ENCODE measurements at regions not wholly inside any gene's neighbourhood (a gene's known extent, or its start where the extent isn't known, plus 50 kb on each side); places are given as distances from the start of the nearest gene placed in this dataset.

DNA sequence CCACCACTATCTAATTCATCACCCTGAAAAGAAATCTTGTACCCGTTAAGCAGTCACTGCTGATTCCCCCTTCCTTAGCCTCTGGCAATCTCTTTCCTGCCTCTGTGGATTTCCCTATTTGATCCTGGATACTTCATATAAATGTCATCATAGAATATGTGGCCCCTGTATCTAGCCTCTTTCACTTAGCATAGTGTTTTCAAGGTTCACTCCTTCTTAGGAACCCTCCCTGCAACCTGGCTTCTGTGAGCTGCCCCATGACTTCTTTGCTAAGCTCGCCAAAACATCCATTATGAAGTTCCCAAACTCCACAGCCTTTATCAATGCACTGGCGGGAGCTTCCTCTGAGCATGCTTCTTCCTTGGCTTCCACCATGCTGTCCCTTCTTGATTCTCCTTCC is 70.8 kb upstream of the PDZD8 start:
- Histone ChIP-seq H3K4me3 (ENCODE audit: insufficient read depth, low read depth, low read length, poor library complexity, severe bottlenecking) (no peak overlapping the region), H3K27ac (ENCODE audit: insufficient read depth, low read length, poor library complexity, severe bottlenecking) (no peak overlapping the region), H3K9me3 (ENCODE audit: control insufficient read depth, low read length) (no peaks in the 10 kb centered on the region), H3K27me3 (replicated peaks; ENCODE audit: control insufficient read depth, insufficient read depth, low read length, poor library complexity, severe bottlenecking) (no peaks in the 10 kb centered on the region), H3K4me1 (ENCODE audit: control insufficient read depth, insufficient read depth, low read length, poor library complexity, severe bottlenecking) (no peaks in the 10 kb centered on the region), H3K36me3 (ENCODE audit: control insufficient read depth, insufficient read depth, low read length) (no peaks in the 10 kb centered on the region)
- DNase-seq, result no peak

DNA sequence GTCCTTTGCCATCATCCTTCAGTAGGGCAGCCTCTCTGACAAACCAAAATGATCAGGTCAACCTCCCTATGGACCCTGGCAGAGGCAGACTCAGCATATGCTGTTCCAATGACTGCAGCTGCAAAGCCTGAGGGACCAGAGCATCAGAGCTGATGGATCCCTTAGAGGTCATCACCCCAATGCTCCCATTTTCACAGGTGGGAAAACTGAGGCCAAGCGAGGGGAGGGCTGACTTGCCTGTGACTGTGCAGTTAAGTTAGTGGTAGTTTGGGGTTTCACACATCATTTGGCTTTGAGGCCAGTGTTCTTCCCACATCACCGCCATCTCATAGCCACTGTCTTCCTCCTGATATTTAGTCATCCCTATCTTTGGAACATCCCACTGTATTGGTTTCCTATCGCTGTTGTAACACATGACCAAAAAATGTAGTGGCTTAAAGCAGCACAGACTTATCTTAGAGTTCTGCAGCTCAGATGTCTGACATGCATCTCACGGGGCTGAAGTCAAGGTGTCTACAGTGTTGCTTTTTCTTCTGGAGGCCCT is 69.3 kb upstream of the PDZD8 start:
- Histone ChIP-seq H3K27me3 (replicated peaks; ENCODE audit: control insufficient read depth, insufficient read depth, low read length, poor library complexity, severe bottlenecking) (no peaks in the 10 kb centered on the region), H3K36me3 (ENCODE audit: control insufficient read depth, insufficient read depth, low read length) (no peaks in the 10 kb centered on the region), H3K9me3 (ENCODE audit: control insufficient read depth, low read length) (no peaks in the 10 kb centered on the region), H3K27ac (ENCODE audit: insufficient read depth, low read length, poor library complexity, severe bottlenecking) (no peak overlapping the region), H3K4me3 (ENCODE audit: insufficient read depth, low read depth, low read length, poor library complexity, severe bottlenecking) (no peak overlapping the region), H3K4me1 (ENCODE audit: control insufficient read depth, insufficient read depth, low read length, poor library complexity, severe bottlenecking) (no peaks in the 10 kb centered on the region)
- DNase-seq, result no peak

DNA sequence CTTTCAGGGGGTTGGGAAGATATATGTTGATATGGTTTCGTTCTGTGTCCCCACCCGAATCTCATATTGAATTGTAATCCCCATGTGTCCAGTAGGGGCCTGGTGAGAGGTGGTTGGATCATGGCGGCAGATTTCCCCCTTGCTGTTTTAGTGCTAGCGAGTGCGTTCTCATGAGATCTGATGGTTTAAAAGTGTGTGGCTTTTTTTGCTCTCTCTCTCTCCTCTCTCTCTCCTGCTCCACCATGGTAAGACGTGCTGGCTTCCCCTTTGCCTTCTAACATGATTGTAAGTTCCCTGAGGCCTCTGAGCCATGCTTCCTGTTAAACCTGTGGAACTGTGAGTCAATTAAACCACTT is 68.4 kb upstream of the PDZD8 start:
- H3K4me1 ChIP-seq (ENCODE audit: control insufficient read depth, insufficient read depth, low read length, poor library complexity, severe bottlenecking), result no peaks in the 10 kb centered on the region
- H3K4me3 ChIP-seq (ENCODE audit: insufficient read depth, low read depth, low read length, poor library complexity, severe bottlenecking), result no peak overlapping the region
- H3K27me3 ChIP-seq (replicated peaks; ENCODE audit: control insufficient read depth, insufficient read depth, low read length, poor library complexity, severe bottlenecking), result no peaks in the 10 kb centered on the region
- H3K9me3 ChIP-seq (ENCODE audit: control insufficient read depth, low read length), result no peaks in the 10 kb centered on the region
- no peaks in the 10 kb centered on the region for H3K36me3 ChIP-seq (ENCODE audit: control insufficient read depth, insufficient read depth, low read length)
- no peak overlapping the region for H3K27ac ChIP-seq (ENCODE audit: insufficient read depth, low read length, poor library complexity, severe bottlenecking)
- DNase-seq, result no peak

DNA sequence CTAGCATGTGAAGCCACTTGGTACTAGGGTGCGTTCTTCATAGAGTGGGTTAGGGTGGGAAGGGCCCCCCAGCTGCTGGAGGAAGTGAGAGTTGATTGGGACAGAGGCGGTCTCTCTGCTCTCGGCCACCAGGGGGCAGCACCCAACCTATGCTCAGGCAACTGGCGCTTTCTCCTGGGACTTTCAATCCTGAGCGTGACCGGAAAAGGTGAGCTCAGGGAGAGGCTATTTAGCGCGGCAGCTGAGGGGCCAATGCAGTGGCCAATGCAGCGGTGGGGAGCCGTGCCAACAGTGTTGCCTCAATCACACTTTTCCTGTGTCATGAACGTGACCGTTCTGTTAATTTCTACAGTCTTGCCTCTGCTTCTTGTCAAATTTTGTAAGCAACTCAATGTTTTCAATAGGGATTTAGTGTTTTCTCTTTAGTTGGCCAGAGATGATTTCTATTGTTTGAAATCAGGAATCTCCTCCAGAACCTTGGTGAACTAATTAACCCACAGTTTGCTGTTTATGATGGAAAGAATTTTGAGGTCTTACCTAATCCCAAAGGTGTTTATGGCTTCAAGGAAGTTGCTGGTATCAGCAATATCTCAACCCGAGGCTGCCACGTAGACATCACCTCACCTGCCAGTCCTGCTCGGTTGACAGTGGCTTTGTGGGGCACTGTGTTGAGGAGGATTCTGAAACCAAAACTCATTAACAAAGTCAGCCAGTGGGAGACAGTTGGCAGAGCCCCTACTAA is 67.9 kb upstream of the PDZD8 start:
- H3K4me3 ChIP-seq (ENCODE audit: insufficient read depth, low read depth, low read length, poor library complexity, severe bottlenecking), result no peak overlapping the region

DNA sequence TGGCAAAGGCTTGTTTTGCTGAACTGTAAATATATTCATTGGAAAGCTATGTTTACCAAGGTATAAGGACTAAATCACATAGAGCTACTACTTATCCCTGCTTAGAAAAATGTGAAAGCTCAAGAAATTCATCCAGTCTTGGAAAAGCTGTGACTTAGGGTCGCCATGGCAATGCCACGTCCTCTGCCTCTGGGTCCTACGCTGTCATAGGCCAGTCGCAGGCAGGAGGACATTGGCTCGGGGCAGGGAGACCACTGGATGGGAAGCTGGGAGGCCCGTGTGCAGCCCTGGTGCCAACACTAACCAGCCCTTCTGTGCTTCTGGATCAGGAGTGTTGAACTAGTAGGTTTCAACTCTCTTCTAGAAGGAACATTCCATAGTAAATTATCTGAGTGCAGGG is 67.3 kb upstream of the PDZD8 start:
- Histone ChIP-seq H3K27ac (ENCODE audit: insufficient read depth, low read length, poor library complexity, severe bottlenecking) (no peak overlapping the region), H3K4me1 (ENCODE audit: control insufficient read depth, insufficient read depth, low read length, poor library complexity, severe bottlenecking) (no peaks in the 10 kb centered on the region), H3K36me3 (ENCODE audit: control insufficient read depth, insufficient read depth, low read length) (no peaks in the 10 kb centered on the region), H3K9me3 (ENCODE audit: control insufficient read depth, low read length) (no peaks in the 10 kb centered on the region), H3K4me3 (ENCODE audit: insufficient read depth, low read depth, low read length, poor library complexity, severe bottlenecking) (no peak overlapping the region), H3K27me3 (replicated peaks; ENCODE audit: control insufficient read depth, insufficient read depth, low read length, poor library complexity, severe bottlenecking) (no peaks in the 10 kb centered on the region)
- no peak for DNase-seq

More for the DNA sequence above, 67.9 kb upstream of the PDZD8 start:
- no peaks in the 10 kb centered on the region for H3K9me3 ChIP-seq (ENCODE audit: control insufficient read depth, low read length)
- H3K36me3 ChIP-seq (ENCODE audit: control insufficient read depth, insufficient read depth, low read length), result no peaks in the 10 kb centered on the region
- no peaks in the 10 kb centered on the region for H3K27me3 ChIP-seq (replicated peaks; ENCODE audit: control insufficient read depth, insufficient read depth, low read length, poor library complexity, severe bottlenecking)
- peak in 1 of 3 donors; percentile 8 for DNase-seq
- no peak overlapping the region for H3K27ac ChIP-seq (ENCODE audit: insufficient read depth, low read length, poor library complexity, severe bottlenecking)
- H3K4me1 ChIP-seq (ENCODE audit: control insufficient read depth, insufficient read depth, low read length, poor library complexity, severe bottlenecking), result no peaks in the 10 kb centered on the region

DNA sequence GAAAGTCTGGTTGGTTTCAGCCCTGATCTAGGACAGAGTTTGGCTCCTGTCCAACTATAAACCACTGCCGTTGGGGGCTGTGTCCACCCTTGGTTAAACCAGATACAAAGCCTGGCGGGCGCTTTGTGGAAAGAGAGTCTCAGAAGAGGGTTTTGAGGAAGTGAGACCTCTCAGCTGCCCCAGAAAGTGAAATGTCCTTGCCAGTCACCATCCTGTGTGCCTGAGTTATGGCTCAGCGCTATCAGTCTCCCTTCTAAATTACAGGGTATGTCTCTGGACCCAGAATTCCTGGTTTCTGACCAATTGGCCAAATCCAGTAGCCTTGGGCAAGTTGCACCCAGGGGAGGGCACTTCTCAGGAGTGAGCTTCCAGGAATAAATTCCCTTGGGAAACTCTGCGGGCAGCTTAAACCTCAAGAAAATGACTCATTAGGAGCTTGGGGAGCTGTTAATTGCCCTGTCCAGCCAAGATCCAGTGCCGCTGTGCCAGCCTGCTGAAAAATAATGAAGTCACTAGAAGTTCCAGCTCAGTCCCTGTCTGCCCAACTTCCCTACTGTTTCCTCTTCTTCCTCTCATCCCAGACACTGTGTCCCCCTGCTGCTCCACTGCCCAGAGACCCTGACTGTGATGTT is 66.7 kb upstream of the PDZD8 start:
- no peak overlapping the region for H3K4me3 ChIP-seq (ENCODE audit: insufficient read depth, low read depth, low read length, poor library complexity, severe bottlenecking)
- H3K36me3 ChIP-seq (ENCODE audit: control insufficient read depth, insufficient read depth, low read length), result no peaks in the 10 kb centered on the region
- DNase-seq, result no peak
- no peaks in the 10 kb centered on the region for H3K27me3 ChIP-seq (replicated peaks; ENCODE audit: control insufficient read depth, insufficient read depth, low read length, poor library complexity, severe bottlenecking)
- no peaks in the 10 kb centered on the region for H3K4me1 ChIP-seq (ENCODE audit: control insufficient read depth, insufficient read depth, low read length, poor library complexity, severe bottlenecking)
- no peak overlapping the region for H3K27ac ChIP-seq (ENCODE audit: insufficient read depth, low read length, poor library complexity, severe bottlenecking)
- H3K9me3 ChIP-seq (ENCODE audit: control insufficient read depth, low read length), result no peaks in the 10 kb centered on the region

DNA sequence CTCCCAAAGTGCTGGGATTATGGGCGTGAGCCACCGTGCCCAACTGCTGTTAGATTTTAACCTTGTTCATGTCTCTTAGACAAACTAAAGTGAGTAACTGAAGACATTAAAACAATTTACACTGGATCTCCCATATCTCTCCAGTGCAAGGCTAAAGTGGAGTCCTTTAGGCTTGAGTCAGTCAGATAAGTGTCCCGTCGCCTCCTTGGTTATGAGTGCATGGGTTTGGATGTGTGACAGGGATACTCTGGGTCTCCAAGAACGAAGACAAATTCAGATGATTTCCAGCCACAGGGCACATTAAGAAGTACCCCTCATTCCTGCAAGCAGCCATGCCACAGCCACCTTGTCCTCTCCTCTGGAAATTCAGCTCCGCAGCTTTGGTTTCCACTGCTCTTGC is 66.1 kb upstream of the PDZD8 start:
- H3K4me1 ChIP-seq (ENCODE audit: control insufficient read depth, insufficient read depth, low read length, poor library complexity, severe bottlenecking), result no peaks in the 10 kb centered on the region
- no peak overlapping the region for H3K27ac ChIP-seq (ENCODE audit: insufficient read depth, low read length, poor library complexity, severe bottlenecking)
- no peaks in the 10 kb centered on the region for H3K36me3 ChIP-seq (ENCODE audit: control insufficient read depth, insufficient read depth, low read length)

DNA sequence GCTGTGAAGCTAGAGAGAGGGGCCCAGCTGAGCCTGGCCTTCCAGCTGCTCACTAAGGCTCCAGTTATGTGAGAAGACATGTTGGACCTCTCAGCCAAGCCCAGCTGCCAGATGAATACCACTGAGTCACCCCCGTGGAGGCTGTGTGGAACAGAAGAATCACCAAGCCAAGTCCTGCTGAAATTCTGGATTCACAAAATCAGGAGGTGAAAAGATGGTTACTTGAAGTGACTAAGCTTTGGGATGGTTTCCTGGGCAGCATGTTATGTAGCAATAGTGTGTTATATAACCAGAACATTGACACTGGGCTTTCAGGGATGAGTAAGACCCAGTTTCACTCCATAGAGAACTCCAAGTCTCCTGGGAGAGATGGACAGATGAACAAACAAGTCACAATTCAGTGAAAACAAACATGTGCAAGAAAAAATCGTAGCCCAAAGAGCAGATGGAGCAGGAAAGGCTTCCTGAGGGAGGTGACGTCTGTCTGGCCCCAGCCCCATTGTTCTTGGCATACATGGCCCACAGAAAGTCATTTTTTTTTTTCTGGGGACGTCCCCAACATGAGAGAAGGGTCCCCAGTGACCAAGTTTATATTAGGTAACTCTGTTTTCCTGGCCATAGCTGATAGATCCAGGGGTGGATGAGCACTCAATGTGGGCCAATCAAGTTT is 64.1 kb upstream of the PDZD8 start:
- H3K4me1 ChIP-seq (ENCODE audit: control insufficient read depth, insufficient read depth, low read length, poor library complexity, severe bottlenecking), result no peaks in the 10 kb centered on the region
- no peaks in the 10 kb centered on the region for H3K27me3 ChIP-seq (replicated peaks; ENCODE audit: control insufficient read depth, insufficient read depth, low read length, poor library complexity, severe bottlenecking)

More for the DNA sequence above, 66.1 kb upstream of the PDZD8 start:
- H3K27me3 ChIP-seq (replicated peaks; ENCODE audit: control insufficient read depth, insufficient read depth, low read length, poor library complexity, severe bottlenecking), result no peaks in the 10 kb centered on the region
- no peak overlapping the region for H3K4me3 ChIP-seq (ENCODE audit: insufficient read depth, low read depth, low read length, poor library complexity, severe bottlenecking)
- no peak for DNase-seq
- no peaks in the 10 kb centered on the region for H3K9me3 ChIP-seq (ENCODE audit: control insufficient read depth, low read length)

DNA sequence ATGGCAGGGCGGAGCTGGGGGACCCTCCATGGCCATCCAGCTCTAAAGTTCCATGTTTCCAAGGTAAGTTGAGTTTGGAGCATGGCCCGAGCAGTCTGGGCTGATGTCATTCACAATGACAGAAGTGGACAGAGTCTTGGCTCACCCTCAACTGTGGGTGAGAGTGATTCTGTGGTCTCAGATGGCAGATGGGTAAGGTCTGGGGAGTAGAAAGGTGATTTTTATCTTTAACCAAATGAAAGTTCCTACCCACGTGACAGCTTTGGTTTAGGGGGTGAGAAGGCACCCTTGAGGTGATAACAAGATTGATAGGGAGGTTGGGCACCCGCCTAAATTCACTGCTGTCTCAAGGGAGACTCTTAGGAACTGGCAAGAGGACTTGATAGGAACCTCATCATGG is 57.6 kb upstream of the PDZD8 start:
- H3K4me1 ChIP-seq (ENCODE audit: control insufficient read depth, insufficient read depth, low read length, poor library complexity, severe bottlenecking), result no peaks in the 10 kb centered on the region
- no peaks in the 10 kb centered on the region for H3K36me3 ChIP-seq (ENCODE audit: control insufficient read depth, insufficient read depth, low read length)
- H3K27ac ChIP-seq (ENCODE audit: insufficient read depth, low read length, poor library complexity, severe bottlenecking), result no peak overlapping the region
- no peak overlapping the region for H3K4me3 ChIP-seq (ENCODE audit: insufficient read depth, low read depth, low read length, poor library complexity, severe bottlenecking)
- DNase-seq, result no peak
- H3K9me3 ChIP-seq (ENCODE audit: control insufficient read depth, low read length), result no peaks in the 10 kb centered on the region
- H3K27me3 ChIP-seq (replicated peaks; ENCODE audit: control insufficient read depth, insufficient read depth, low read length, poor library complexity, severe bottlenecking), result no peaks in the 10 kb centered on the region

More for the DNA sequence above, 64.1 kb upstream of the PDZD8 start:
- Histone ChIP-seq H3K4me3 (ENCODE audit: insufficient read depth, low read depth, low read length, poor library complexity, severe bottlenecking) (no peak overlapping the region), H3K36me3 (ENCODE audit: control insufficient read depth, insufficient read depth, low read length) (no peaks in the 10 kb centered on the region), H3K9me3 (ENCODE audit: control insufficient read depth, low read length) (no peaks in the 10 kb centered on the region), H3K27ac (ENCODE audit: insufficient read depth, low read length, poor library complexity, severe bottlenecking) (no peak overlapping the region)
- DNase-seq, result no peak

DNA sequence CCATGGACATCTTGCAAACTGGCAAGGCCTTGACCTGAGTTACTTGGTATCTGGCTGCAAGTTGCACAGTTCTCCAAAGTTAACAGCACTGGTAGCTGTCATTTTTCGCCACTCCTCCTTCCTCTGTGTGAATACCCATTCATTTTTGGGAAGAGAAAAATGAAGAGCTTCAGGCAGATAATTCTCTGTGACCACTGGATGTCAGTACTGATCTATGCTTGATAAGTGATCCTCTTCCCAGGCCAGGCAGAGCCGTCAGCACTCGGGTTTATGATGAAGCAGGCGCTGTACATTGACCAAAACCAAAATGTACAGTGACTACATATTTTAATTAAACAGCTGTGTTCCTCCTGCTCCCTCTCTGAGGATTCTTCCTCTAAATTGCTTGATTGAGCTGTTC is 55.9 kb upstream of the PDZD8 start:
- no peaks in the 10 kb centered on the region for H3K4me1 ChIP-seq (ENCODE audit: control insufficient read depth, insufficient read depth, low read length, poor library complexity, severe bottlenecking)
- no peak overlapping the region for H3K27ac ChIP-seq (ENCODE audit: insufficient read depth, low read length, poor library complexity, severe bottlenecking)
- H3K9me3 ChIP-seq (ENCODE audit: control insufficient read depth, low read length), result no peaks in the 10 kb centered on the region
- H3K27me3 ChIP-seq (replicated peaks; ENCODE audit: control insufficient read depth, insufficient read depth, low read length, poor library complexity, severe bottlenecking), result no peaks in the 10 kb centered on the region
- H3K36me3 ChIP-seq (ENCODE audit: control insufficient read depth, insufficient read depth, low read length), result no peaks in the 10 kb centered on the region
- no peak overlapping the region for H3K4me3 ChIP-seq (ENCODE audit: insufficient read depth, low read depth, low read length, poor library complexity, severe bottlenecking)
- DNase-seq, result no peak
